ENCODE measurements at regions not wholly inside any gene's neighbourhood (a gene's known extent, or its start where the extent isn't known, plus 50 kb on each side); places are given as distances from the start of the nearest gene placed in this dataset.

GRCh38 chr5:43994352-43994708, 391.4 kb downstream of the NNT start:
- no peak for ATAC-seq
- TF ChIP-seq TOX (CRISPR knock-in tag; IDR thresholded peaks at IDR 0.05; ENCODE audit: borderline replicate concordance) (no peak), ZNF8 (CRISPR knock-in tag; IDR thresholded peaks at IDR 0.05) (no peak), TSHZ2 (CRISPR knock-in tag; IDR thresholded peaks at IDR 0.05) (no peak), TCF4 (CRISPR knock-in tag; IDR thresholded peaks at IDR 0.05; ENCODE audit: borderline replicate concordance) (no peak), ZNF70 (CRISPR knock-in tag; IDR thresholded peaks at IDR 0.05) (no peak), GLIS3 (CRISPR knock-in tag; IDR thresholded peaks at IDR 0.05) (no peak), BACH2 (CRISPR knock-in tag; IDR thresholded peaks at IDR 0.05; ENCODE audit: borderline replicate concordance) (no peak), ZFP30 (CRISPR knock-in tag; IDR thresholded peaks at IDR 0.05) (no peak), ZC3H10 (CRISPR knock-in tag; IDR thresholded peaks at IDR 0.05) (no peak), OSR1 (CRISPR knock-in tag; IDR thresholded peaks at IDR 0.05) (no peak), PPARA (CRISPR knock-in tag; IDR thresholded peaks at IDR 0.05; ENCODE audit: borderline replicate concordance) (no peak), ZFP3 (CRISPR knock-in tag; IDR thresholded peaks at IDR 0.05) (no peak), CSDC2 (CRISPR knock-in tag; IDR thresholded peaks at IDR 0.05) (no peak), ESRRG (CRISPR knock-in tag; IDR thresholded peaks at IDR 0.05) (no peak)
- TF ChIP-seq, protein P1, sequence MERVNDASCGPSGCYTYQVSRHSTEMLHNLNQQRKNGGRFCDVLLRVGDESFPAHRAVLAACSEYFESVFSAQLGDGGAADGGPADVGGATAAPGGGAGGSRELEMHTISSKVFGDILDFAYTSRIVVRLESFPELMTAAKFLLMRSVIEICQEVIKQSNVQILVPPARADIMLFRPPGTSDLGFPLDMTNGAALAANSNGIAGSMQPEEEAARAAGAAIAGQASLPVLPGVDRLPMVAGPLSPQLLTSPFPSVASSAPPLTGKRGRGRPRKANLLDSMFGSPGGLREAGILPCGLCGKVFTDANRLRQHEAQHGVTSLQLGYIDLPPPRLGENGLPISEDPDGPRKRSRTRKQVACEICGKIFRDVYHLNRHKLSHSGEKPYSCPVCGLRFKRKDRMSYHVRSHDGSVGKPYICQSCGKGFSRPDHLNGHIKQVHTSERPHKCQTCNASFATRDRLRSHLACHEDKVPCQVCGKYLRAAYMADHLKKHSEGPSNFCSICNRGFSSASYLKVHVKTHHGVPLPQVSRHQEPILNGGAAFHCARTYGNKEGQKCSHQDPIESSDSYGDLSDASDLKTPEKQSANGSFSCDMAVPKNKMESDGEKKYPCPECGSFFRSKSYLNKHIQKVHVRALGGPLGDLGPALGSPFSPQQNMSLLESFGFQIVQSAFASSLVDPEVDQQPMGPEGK (CRISPR knock-in tag; IDR thresholded peaks at IDR 0.05; ENCODE audit: borderline replicate concordance) = no peak
- TF ChIP-seq, protein P2, sequence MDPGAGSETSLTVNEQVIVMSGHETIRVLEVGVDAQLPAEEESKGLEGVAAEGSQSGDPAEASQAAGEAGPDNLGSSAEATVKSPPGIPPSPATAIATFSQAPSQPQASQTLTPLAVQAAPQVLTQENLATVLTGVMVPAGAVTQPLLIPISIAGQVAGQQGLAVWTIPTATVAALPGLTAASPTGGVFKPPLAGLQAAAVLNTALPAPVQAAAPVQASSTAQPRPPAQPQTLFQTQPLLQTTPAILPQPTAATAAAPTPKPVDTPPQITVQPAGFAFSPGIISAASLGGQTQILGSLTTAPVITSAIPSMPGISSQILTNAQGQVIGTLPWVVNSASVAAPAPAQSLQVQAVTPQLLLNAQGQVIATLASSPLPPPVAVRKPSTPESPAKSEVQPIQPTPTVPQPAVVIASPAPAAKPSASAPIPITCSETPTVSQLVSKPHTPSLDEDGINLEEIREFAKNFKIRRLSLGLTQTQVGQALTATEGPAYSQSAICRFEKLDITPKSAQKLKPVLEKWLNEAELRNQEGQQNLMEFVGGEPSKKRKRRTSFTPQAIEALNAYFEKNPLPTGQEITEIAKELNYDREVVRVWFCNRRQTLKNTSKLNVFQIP (CRISPR knock-in tag; IDR thresholded peaks at IDR 0.05; ENCODE audit: borderline replicate concordance, low read depth) = no peak
- TF ChIP-seq, protein P3, sequence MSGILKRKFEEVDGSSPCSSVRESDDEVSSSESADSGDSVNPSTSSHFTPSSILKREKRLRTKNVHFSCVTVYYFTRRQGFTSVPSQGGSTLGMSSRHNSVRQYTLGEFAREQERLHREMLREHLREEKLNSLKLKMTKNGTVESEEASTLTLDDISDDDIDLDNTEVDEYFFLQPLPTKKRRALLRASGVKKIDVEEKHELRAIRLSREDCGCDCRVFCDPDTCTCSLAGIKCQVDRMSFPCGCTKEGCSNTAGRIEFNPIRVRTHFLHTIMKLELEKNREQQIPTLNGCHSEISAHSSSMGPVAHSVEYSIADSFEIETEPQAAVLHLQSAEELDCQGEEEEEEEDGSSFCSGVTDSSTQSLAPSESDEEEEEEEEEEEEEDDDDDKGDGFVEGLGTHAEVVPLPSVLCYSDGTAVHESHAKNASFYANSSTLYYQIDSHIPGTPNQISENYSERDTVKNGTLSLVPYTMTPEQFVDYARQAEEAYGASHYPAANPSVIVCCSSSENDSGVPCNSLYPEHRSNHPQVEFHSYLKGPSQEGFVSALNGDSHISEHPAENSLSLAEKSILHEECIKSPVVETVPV (CRISPR knock-in tag; IDR thresholded peaks at IDR 0.05) = no peak

DNA sequence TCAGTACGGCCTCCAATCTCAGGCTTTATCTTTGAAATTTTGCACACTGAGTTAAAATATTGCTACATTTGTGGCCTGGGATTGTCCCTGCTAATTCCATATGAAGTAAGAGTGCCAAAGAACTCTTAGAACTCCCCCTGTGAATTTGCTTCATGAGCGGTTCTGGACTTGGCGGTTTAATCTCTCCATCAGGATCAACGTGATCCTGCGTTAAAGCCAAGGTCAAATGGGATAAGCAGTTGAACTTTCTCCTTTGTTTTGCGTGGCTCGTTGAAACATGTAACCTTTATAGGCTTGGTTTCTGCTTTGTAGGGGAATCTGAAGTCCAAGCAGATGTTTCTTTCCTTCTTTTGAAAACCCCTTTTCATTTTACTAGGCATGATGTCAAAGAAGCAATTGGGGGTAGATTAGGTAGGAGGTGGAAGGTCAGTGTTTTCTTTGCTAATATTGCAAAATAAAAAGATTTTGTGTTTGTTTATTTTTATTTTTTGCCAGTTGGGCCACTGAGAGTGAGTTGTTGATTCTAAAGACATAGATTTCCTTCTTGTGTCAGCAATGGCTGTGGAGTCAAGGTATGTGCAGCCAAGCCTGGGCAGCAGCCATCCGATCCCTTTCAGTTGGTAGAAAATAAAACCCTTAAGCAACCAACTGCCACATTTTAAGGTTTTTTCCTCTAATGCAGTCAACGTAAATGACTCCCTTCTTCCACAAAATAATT, 390.8 kb downstream of the NNT start:
- no peak for ATAC-seq
- no peak for TF ChIP-seq TSHZ2 (CRISPR knock-in tag; IDR thresholded peaks at IDR 0.05)
- no peak for TF ChIP-seq ESRRG (CRISPR knock-in tag; IDR thresholded peaks at IDR 0.05)
- TF ChIP-seq GLIS3 (CRISPR knock-in tag; IDR thresholded peaks at IDR 0.05) = no peak
- TF ChIP-seq, protein P1 (CRISPR knock-in tag; IDR thresholded peaks at IDR 0.05; ENCODE audit: borderline replicate concordance) = no peak
- no peak for TF ChIP-seq CREB5 (CRISPR knock-in tag; IDR thresholded peaks at IDR 0.05; ENCODE audit: low read depth)
- TF ChIP-seq TCF4 (CRISPR knock-in tag; IDR thresholded peaks at IDR 0.05; ENCODE audit: borderline replicate concordance) = no peak
- TF ChIP-seq OSR1 (CRISPR knock-in tag; IDR thresholded peaks at IDR 0.05) = no peak
- TF ChIP-seq ZNF565 (CRISPR knock-in tag; conservative IDR thresholded peaks at IDR 0.05; ENCODE audit: low read depth) = no peak
- no peak for TF ChIP-seq CSDC2 (CRISPR knock-in tag; IDR thresholded peaks at IDR 0.05)
- no peak for TF ChIP-seq SNAI2 (CRISPR knock-in tag; IDR thresholded peaks at IDR 0.05)
- no peak for TF ChIP-seq BACH2 (CRISPR knock-in tag; IDR thresholded peaks at IDR 0.05; ENCODE audit: borderline replicate concordance)
- no peak for TF ChIP-seq ZFP30 (CRISPR knock-in tag; IDR thresholded peaks at IDR 0.05)
- TF ChIP-seq ISL1 (CRISPR knock-in tag; IDR thresholded peaks at IDR 0.05) = no peak
- TF ChIP-seq ZC3H10 (CRISPR knock-in tag; IDR thresholded peaks at IDR 0.05) = no peak
